HCT116 (cell line): ENCODE measurements at regions not wholly inside any gene's neighbourhood (a gene's known extent, or its start where the extent isn't known, plus 50 kb on each side); places are given as distances from the start of the nearest gene placed in this dataset.

Source experiments
- ATAC-seq: fragments of 200-7000 bp; cut with Tn5 transposase; 2 replicates; pipeline ENCODE4 v1.9.1; 2020; ENCODE audit warnings: mild to moderate bottlenecking, moderate library complexity
- BruUV-seq: library from RNA; stranded (reverse); fragments of 400-500 nt; replicated peaks from 2 replicates; lab custom pipeline; 2021; lab: Mats Ljungman, UMichigan
- CTCF ChIA-PET: fragments of 300-600 bp; sonication (Branson Sonifier 250); formaldehyde crosslinking; loops from one replicate; lab custom pipeline; 2021; ENCODE audit warnings: antibody characterized with exemption; lab: Charles Lee
- POLR2A ChIA-PET: fragments of 300-600, 350-600 bp; sonication (Branson Sonifier 250); formaldehyde crosslinking; loops from one replicate; lab custom pipeline; 2021; ENCODE audit warnings: antibody characterized with exemption; lab: Charles Lee
- RAD21 ChIA-PET, 2 experiments: fragments of 300-600 bp; sonication (Branson Sonifier 250); formaldehyde crosslinking; loops; one replicate each; lab custom pipeline; 2023; ENCODE audit warnings: low total read pairs in 2 of 2; ENCODE audit not compliant: uncharacterized antibody in 2 of 2, unreplicated experiment in 2 of 2, low non-redundant PET in 1 of 2; lab: Charles Lee
- DNase-seq: peaks from one replicate; pipeline ENCODE4 v3.0.0-alpha.2; 2010; ENCODE audit warnings: low read depth, low spot score
- H2AFZ ChIP-seq: fragments of 200-600 bp; shearing (Covaris generic), sonication (generic); 2 replicates; pipeline ENCODE4 v1.6.1; 2017; ENCODE audit warnings: low read depth, mixed run types, mixed read lengths, antibody characterized with exemption, low read length; ENCODE audit not compliant: poor library complexity, severe bottlenecking
- H3K27ac ChIP-seq: 2 replicates; pipeline ENCODE4 v1.5.1; 2012; ENCODE audit warnings: low read depth, low read length
- H3K27me3 ChIP-seq: fragments of 200-600 bp; sonication (generic); 2 replicates; pipeline ENCODE4 v1.6.1; 2016; ENCODE audit warnings: mixed run types, low read length, mixed read lengths; ENCODE audit not compliant: insufficient read depth
- H3K36me3 ChIP-seq, 2 experiments: fragments of 200-500 bp in 1 of 2; fragments of 200-600 bp in 1 of 2; sonication (Bioruptor generic) in 1 of 2; sonication (generic) in 1 of 2; 2 replicates each; pipeline versions ENCODE4 v1.5.1 to v1.6.1; 2014 to 2016; ENCODE audit warnings: low read length in 2 of 2, inconsistent platforms in 1 of 2, mixed read lengths in 1 of 2, mixed run types in 1 of 2; ENCODE audit not compliant: insufficient read depth in 2 of 2, control insufficient read depth in 1 of 2
- H3K4me1 ChIP-seq, 2 experiments: fragments of 200-600 bp in 1 of 2; sonication (generic) in 1 of 2; 2 replicates each; pipeline versions ENCODE4 v1.5.1 to v1.6.1; 2012 to 2017; ENCODE audit warnings: low read length in 2 of 2, inconsistent platforms in 1 of 2, mild to moderate bottlenecking in 1 of 2, mixed read lengths in 1 of 2, mixed run types in 1 of 2, moderate library complexity in 1 of 2; ENCODE audit not compliant: insufficient read depth in 2 of 2, control insufficient read depth in 1 of 2
- H3K4me2 ChIP-seq: fragments of 200-600 bp; sonication (generic); 2 replicates; pipeline ENCODE4 v1.6.1; 2017; ENCODE audit warnings: mixed run types, low read length, mixed read lengths
- H3K4me3 ChIP-seq, 2 experiments: fragments of 200-600 bp in 1 of 2; sonication (generic) in 1 of 2; replicated peaks in 1 of 2; 2 replicates each; pipeline ENCODE4 v1.5.1; 2011 to 2016; ENCODE audit warnings: low read length in 2 of 2, control low read depth in 1 of 2, low read depth in 1 of 2, mild to moderate bottlenecking in 1 of 2, mixed read lengths in 1 of 2, mixed run types in 1 of 2
- H3K79me2 ChIP-seq: fragments of 200-600 bp; sonication (generic); 2 replicates; pipeline ENCODE4 v1.6.1; 2017; ENCODE audit warnings: mild to moderate bottlenecking, mixed run types, low read length, moderate library complexity, mixed read lengths; ENCODE audit not compliant: insufficient read depth
- H3K9ac ChIP-seq: fragments of 200-600 bp; sonication (generic); 2 replicates; pipeline ENCODE4 v1.6.1; 2016; ENCODE audit warnings: low read length, mixed read lengths
- H3K9me2 ChIP-seq: fragments of 200-600 bp; sonication (generic), shearing (Covaris generic); 2 replicates; pipeline ENCODE4 v1.6.1; 2017; ENCODE audit warnings: mixed run types, mild to moderate bottlenecking, moderate library complexity; ENCODE audit not compliant: insufficient read depth
- H3K9me3 ChIP-seq, 2 experiments: fragments of 200-500 bp in 1 of 2; fragments of 200-600 bp in 1 of 2; sonication (Bioruptor generic) in 1 of 2; sonication (generic) in 1 of 2; 2 replicates each; pipeline ENCODE4 v1.6.1; 2014 to 2017; ENCODE audit warnings: low read length in 2 of 2, mixed read lengths in 2 of 2, inconsistent platforms in 1 of 2, low read depth in 1 of 2, mild to moderate bottlenecking in 1 of 2, mixed run types in 1 of 2, moderate library complexity in 1 of 2; ENCODE audit not compliant: control insufficient read depth in 1 of 2, insufficient read depth in 1 of 2
- H4K20me1 ChIP-seq: fragments of 200-600 bp; sonication (generic), shearing (Covaris generic); 2 replicates; pipeline ENCODE4 v1.6.1; 2017; ENCODE audit warnings: mixed run types, mild to moderate bottlenecking, moderate library complexity; ENCODE audit not compliant: insufficient read depth
- CBX3 ChIP-seq: IDR thresholded peaks from 2 replicates; pipeline ENCODE4 v1.6.1; 2012; ENCODE audit warnings: low read depth
- CEBPB ChIP-seq: IDR thresholded peaks from 2 replicates; pipeline ENCODE4 v1.6.1; 2012; ENCODE audit warnings: low read depth
- EGR1 ChIP-seq: IDR thresholded peaks from 2 replicates; pipeline ENCODE4 v1.6.1; 2012; ENCODE audit warnings: low read depth
- ELF1 ChIP-seq: IDR thresholded peaks from 2 replicates; pipeline ENCODE4 v1.6.1; 2012; ENCODE audit warnings: low read depth, borderline replicate concordance
- EZH2phosphoT487 ChIP-seq: fragments of 200-600 bp; IDR thresholded peaks from 2 replicates; pipeline ENCODE4 v1.6.1; 2018; ENCODE audit warnings: antibody characterized with exemption, borderline replicate concordance
- FOSL1 ChIP-seq: IDR thresholded peaks from 2 replicates; pipeline ENCODE4 v1.6.1; 2012; ENCODE audit warnings: low read depth
- JUND ChIP-seq: IDR thresholded peaks from 2 replicates; pipeline ENCODE4 v1.6.1; 2012
- POLR2A ChIP-seq: IDR thresholded peaks from 2 replicates; pipeline ENCODE4 v1.7.0; 2011; ENCODE audit warnings: borderline replicate concordance; ENCODE audit not compliant: insufficient read depth, insufficient read length; ENCODE audit errors: extremely low read depth
- POLR2AphosphoS5 ChIP-seq: IDR thresholded peaks from 2 replicates; pipeline ENCODE4 v1.6.1; 2011; ENCODE audit warnings: mild to moderate bottlenecking, low read depth, low read length, moderate library complexity
- SIN3A ChIP-seq: IDR thresholded peaks from 2 replicates; pipeline ENCODE4 v1.6.1; 2012; ENCODE audit warnings: low read depth
- SP1 ChIP-seq: IDR thresholded peaks from 2 replicates; pipeline ENCODE4 v1.6.1; 2012; ENCODE audit warnings: low read depth
- SRF ChIP-seq: IDR thresholded peaks from 2 replicates; pipeline ENCODE4 v1.6.1; 2012; ENCODE audit warnings: low read depth
- TCF7L2 ChIP-seq: IDR thresholded peaks from 2 replicates; pipeline ENCODE4 v1.7.0; 2011; ENCODE audit warnings: borderline replicate concordance, inconsistent platforms; ENCODE audit not compliant: insufficient read depth, insufficient read length; ENCODE audit errors: extremely low read depth
- YY1 ChIP-seq: IDR thresholded peaks from 2 replicates; pipeline ENCODE4 v1.6.1; 2011; ENCODE audit warnings: low read length, low read depth, moderate library complexity, mild to moderate bottlenecking; ENCODE audit not compliant: insufficient replicate concordance; ENCODE audit errors: extremely low read depth
- ZBTB33 ChIP-seq: IDR thresholded peaks from 2 replicates; pipeline ENCODE4 v1.6.1; 2011; ENCODE audit warnings: mild to moderate bottlenecking, low read length, moderate library complexity; ENCODE audit not compliant: insufficient replicate concordance; ENCODE audit errors: extremely low read depth
- ZFX ChIP-seq: fragments of 450-650 bp; IDR thresholded peaks from 2 replicates; pipeline ENCODE4 v1.6.1; 2017
- ZNF274 ChIP-seq: fragments of 200-500 bp; sonication (Bioruptor generic); IDR thresholded peaks from 2 replicates; pipeline ENCODE4 v1.6.1; 2014; ENCODE audit warnings: mild to moderate bottlenecking, low read depth, low read length, inconsistent platforms
- intact Hi-C: fragments of 100-400 bp; cut with micrococcal nuclease; formaldehyde crosslinking; loops from 2 replicates; pipeline ENCODE4 v1.10.0; 2022
- TF ChIP-seq, protein P1 (sequence below): IDR thresholded peaks from 2 replicates; pipeline ENCODE4 v1.6.1; 2012
- TF ChIP-seq, protein P2 (sequence below): IDR thresholded peaks from 2 replicates; pipeline ENCODE4 v1.6.1; 2012

GRCh38 chr2:18413676-18414396, 146.6 kb downstream of the RDH14 start (continued):
- TF ChIP-seq, protein P1, sequence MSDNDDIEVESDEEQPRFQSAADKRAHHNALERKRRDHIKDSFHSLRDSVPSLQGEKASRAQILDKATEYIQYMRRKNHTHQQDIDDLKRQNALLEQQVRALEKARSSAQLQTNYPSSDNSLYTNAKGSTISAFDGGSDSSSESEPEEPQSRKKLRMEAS = no peak; the same call in 1 of the 2 replicates
- TF ChIP-seq SRF (0 out of 2 replicates have a peak, but pooled peaks have one; percentile 26), ZNF274 (no peak), EGR1 (no peak)

DNA sequence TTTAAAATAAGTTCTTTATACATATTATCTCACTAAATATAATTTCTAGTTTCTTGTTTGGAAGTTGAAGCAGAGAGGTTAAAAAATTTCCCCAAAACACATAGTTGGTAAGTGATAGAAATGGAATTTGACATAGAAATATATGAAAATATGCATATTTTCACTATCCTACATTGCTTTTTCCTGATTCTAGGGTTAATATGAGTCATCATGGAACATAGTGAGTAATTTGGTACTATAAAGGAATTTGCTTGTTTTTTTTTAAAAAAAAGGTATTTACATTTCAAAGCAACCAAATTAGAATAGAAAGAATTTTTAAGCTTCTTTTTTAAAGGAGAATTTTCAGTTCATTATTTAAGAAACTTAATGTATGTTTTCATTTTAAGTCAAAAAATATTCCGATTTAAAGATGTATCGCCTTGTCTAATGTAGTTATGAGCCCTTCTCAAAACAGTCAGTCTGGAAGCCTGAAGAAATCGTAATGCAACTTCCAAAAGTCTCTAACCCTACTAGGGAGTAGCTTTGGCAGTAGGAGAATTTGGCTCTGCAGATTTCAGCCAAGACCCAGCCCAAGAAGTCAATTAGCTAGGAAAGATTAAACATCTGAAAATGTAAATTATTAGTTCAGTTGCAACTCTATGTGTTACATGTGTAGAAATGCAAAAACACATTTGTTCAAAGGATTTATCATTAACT, 147.3 kb downstream of the RDH14 start:
- CTCF ChIA-PET = interaction anchor here (0.9 to 1.3 kb wide), 3 partner anchors 9 to 26 kb away, joined by 4 to 5 read pairs (median 5); no protein-coding TSS in a partner anchor
- no TSS peak for BruUV-seq
- Histone ChIP-seq H3K9me3 (no peaks in the 10 kb centered on the region), H3K36me3 (no peaks in the 10 kb centered on the region), H3K4me1 (peaks cover 4 to 11% of the 10 kb centered on the region in 2 experiments; a peak in 3 of 4 replicates), H3K4me3 (no peak overlapping the region), H3K79me2 (no peaks in the 10 kb centered on the region), H3K27ac (no peak overlapping the region), H3K27me3 (no peaks in the 10 kb centered on the region; the same call in 1 of the 2 replicates), H3K4me2 (peak overlapping the region; percentile 13), H4K20me1 (no peaks in the 10 kb centered on the region), H3K9ac (no peak overlapping the region), H3K9me2 (no peaks in the 10 kb centered on the region), H2AFZ (no peak overlapping the region)
- POLR2A ChIA-PET = no interaction called here
- intact Hi-C loops = no loop called here
- RAD21 ChIA-PET = interaction anchor here in 1 of 2 experiments (0.6 kb wide), 1 partner anchor 548 kb away, joined by 3 read pairs; no protein-coding TSS in a partner anchor
- 0 out of 2 replicates have a peak, but pooled peaks have one; percentile 20 for ATAC-seq
- DNase-seq = no peak
- no peak for TF ChIP-seq ZNF274
- no peak for TF ChIP-seq ZFX
- no peak for TF ChIP-seq SRF
- TF ChIP-seq TCF7L2 = no peak
- TF ChIP-seq, protein P2, sequence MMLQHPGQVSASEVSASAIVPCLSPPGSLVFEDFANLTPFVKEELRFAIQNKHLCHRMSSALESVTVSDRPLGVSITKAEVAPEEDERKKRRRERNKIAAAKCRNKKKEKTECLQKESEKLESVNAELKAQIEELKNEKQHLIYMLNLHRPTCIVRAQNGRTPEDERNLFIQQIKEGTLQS = no peak
- no peak for TF ChIP-seq POLR2AphosphoS5
- TF ChIP-seq CEBPB = no peak
- TF ChIP-seq, protein P1 = no peak
- TF ChIP-seq EZH2phosphoT487 = no peak
- no peak for TF ChIP-seq SIN3A
- no peak for TF ChIP-seq ELF1
- TF ChIP-seq CBX3 = no peak
- TF ChIP-seq FOSL1 = no peak
- no peak for TF ChIP-seq YY1
- TF ChIP-seq JUND = no peak
- no peak for TF ChIP-seq SP1
- no peak for TF ChIP-seq POLR2A
- TF ChIP-seq ZBTB33 = no peak
